ENCODE measurements at regions not wholly inside any gene's neighbourhood (a gene's known extent, or its start where the extent isn't known, plus 50 kb on each side); places are given as distances from the start of the nearest gene placed in this dataset.

GRCh38 chr9:103444176-103444575, 449.0 kb downstream of the CYLC2 start:
- TF ChIP-seq CTCF (IDR thresholded peaks at IDR 0.05) = no peak
- no peak for TF ChIP-seq SIN3A (IDR thresholded peaks at IDR 0.05; ENCODE audit: borderline replicate concordance, insufficient read depth, low read depth, low read length)
- no peak for TF ChIP-seq POLR2AphosphoS5 (IDR thresholded peaks at IDR 0.05; ENCODE audit: low read depth, low read length)
- no peak for TF ChIP-seq TCF7L2 (IDR thresholded peaks at IDR 0.05; ENCODE audit: low read depth, low read length)
- no peak for TF ChIP-seq REST (IDR thresholded peaks at IDR 0.05; ENCODE audit: insufficient read depth in 1 of 2, low read depth in 2 of 2, low read length in 1 of 2)
